Colonic mucosa (tissue), 4 donors: ENCODE measurements at regions not wholly inside any gene's neighbourhood (a gene's known extent, or its start where the extent isn't known, plus 50 kb on each side); places are given as distances from the start of the nearest gene placed in this dataset.
A peak's percentile ranks its signal among the peaks of the same experiment; 100 is the strongest.

ENCODE experiments used
- DNase-seq: peaks from one replicate; pipeline ENCODE4 v3.0.0-alpha.2; 2020
- H3K27ac ChIP-seq: fragments of 200-600 bp; one replicate; pipeline ENCODE4 v1.8.0; 2021
- H3K27me3 ChIP-seq: fragments of 200-600 bp; one replicate; pipeline ENCODE4 v1.8.0; 2021
- H3K36me3 ChIP-seq: fragments of 200-600 bp; one replicate; pipeline ENCODE4 v1.8.0; 2021
- H3K4me1 ChIP-seq: fragments of 200-600 bp; one replicate; pipeline ENCODE4 v1.8.0; 2021; ENCODE audit warnings: mild to moderate bottlenecking
- H3K4me3 ChIP-seq: fragments of 200-600 bp; one replicate; pipeline ENCODE4 v1.8.0; 2021
- H3K9ac ChIP-seq, 2 donors: one replicate each; pipeline ENCODE4 v1.7.0; 2013; ENCODE audit warnings: control low read depth in 2 of 2, low read depth in 2 of 2, low read length in 2 of 2
- H3K9me3 ChIP-seq: fragments of 200-600 bp; one replicate; pipeline ENCODE4 v1.8.0; 2021
- intact Hi-C: fragments of 100-400 bp; cut with DNase I; formaldehyde crosslinking; loops from one replicate; pipeline ENCODE4 v1.14.1; 2022
- TF ChIP-seq, protein P1 (sequence below): fragments of 200-600 bp; IDR thresholded peaks from one replicate; pipeline ENCODE4 v1.8.0; 2022; ENCODE audit warnings: antibody characterized with exemption, mild to moderate bottlenecking
- donor health status: healthy.
- donor health status: DM: no; HTN: no; CAD: no.
- donor health status: DM: no; HTN: no; CAD: no.

DNA sequence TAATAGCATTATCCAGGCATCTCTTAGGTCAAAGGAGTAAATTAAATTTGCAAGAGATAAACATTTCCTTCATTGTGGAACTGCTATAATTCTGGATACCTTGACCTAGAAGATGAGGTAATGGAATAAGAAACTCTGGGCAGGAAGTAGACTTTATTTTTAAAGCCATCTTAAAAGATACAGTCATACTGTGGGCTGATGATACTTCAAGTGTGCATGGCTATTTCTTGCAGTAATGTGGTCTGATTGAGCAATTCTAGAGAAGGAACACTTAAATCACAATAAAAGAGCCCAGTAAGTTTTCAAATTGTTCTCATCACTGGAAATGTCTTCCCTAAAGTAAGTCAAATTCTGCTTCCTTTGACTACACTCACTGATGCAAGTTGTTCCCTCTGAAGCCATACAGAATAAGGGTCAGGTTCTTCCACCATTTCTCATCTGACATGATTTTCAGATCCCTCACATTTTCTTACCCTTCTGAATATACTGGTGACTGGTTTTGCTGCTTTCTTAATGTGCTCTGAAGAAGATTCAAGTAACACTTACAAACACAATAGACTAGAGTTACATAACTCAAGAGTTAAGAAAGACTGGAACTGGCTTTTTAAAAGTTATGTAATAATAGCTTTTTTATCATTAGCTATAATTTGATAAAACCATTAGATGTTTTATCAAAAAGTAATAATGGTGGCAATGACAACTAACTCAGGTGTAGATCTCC is 62.6 kb upstream of the TMEM244 start:
- no peak for DNase-seq
- no peak overlapping the region for H3K4me3 ChIP-seq
- no peaks in the 10 kb centered on the region for H3K36me3 ChIP-seq
- H3K9me3 ChIP-seq, result no peaks in the 10 kb centered on the region
- intact Hi-C loops, result no loop called here
- no peak overlapping the region for H3K9ac ChIP-seq
- no peaks in the 10 kb centered on the region for H3K4me1 ChIP-seq
- H3K27me3 ChIP-seq, result no peaks in the 10 kb centered on the region
- TF ChIP-seq, protein P1, sequence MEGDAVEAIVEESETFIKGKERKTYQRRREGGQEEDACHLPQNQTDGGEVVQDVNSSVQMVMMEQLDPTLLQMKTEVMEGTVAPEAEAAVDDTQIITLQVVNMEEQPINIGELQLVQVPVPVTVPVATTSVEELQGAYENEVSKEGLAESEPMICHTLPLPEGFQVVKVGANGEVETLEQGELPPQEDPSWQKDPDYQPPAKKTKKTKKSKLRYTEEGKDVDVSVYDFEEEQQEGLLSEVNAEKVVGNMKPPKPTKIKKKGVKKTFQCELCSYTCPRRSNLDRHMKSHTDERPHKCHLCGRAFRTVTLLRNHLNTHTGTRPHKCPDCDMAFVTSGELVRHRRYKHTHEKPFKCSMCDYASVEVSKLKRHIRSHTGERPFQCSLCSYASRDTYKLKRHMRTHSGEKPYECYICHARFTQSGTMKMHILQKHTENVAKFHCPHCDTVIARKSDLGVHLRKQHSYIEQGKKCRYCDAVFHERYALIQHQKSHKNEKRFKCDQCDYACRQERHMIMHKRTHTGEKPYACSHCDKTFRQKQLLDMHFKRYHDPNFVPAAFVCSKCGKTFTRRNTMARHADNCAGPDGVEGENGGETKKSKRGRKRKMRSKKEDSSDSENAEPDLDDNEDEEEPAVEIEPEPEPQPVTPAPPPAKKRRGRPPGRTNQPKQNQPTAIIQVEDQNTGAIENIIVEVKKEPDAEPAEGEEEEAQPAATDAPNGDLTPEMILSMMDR, result no peak
- no peak overlapping the region for H3K27ac ChIP-seq

DNA sequence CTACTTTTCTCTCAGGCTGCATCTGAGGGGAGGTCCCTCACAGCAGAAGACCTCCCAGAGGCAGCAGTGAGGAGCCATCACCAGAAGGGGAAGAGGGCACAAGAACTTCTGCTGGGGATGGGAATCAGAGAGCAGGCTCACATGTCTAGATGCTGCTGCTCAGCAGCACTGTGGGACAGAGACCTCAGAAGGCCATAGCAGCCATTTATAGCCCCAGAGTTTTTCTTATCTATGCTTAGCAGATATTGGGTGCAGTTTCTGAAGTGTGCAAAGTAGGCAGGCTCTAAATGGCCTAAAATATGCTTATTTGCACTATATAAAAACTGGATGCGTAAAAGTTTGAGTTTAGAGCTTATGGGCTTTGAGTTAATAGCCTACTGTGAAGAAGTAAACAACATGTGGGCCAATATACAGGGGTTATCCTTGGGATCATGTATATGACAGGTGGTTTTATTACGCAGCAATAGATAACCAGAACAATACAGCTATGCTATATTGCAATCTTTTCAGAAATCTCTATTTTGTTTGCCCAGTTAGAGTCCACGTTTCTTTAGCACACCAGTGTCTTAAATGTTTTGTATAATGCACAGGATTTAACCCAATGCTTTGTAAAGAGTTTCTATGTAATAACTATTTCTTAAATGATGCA is 60.2 kb upstream of the TMEM244 start:
- DNase-seq, result no peak
- no peaks in the 10 kb centered on the region for H3K36me3 ChIP-seq
- no peaks in the 10 kb centered on the region for H3K4me1 ChIP-seq
- H3K9ac ChIP-seq, result no peak overlapping the region
- no peaks in the 10 kb centered on the region for H3K9me3 ChIP-seq
- H3K4me3 ChIP-seq, result no peak overlapping the region
- intact Hi-C loops, result no loop called here
- no peaks in the 10 kb centered on the region for H3K27me3 ChIP-seq
- H3K27ac ChIP-seq, result peak overlapping the region; percentile 0
- TF ChIP-seq, protein P1, result no peak

DNA sequence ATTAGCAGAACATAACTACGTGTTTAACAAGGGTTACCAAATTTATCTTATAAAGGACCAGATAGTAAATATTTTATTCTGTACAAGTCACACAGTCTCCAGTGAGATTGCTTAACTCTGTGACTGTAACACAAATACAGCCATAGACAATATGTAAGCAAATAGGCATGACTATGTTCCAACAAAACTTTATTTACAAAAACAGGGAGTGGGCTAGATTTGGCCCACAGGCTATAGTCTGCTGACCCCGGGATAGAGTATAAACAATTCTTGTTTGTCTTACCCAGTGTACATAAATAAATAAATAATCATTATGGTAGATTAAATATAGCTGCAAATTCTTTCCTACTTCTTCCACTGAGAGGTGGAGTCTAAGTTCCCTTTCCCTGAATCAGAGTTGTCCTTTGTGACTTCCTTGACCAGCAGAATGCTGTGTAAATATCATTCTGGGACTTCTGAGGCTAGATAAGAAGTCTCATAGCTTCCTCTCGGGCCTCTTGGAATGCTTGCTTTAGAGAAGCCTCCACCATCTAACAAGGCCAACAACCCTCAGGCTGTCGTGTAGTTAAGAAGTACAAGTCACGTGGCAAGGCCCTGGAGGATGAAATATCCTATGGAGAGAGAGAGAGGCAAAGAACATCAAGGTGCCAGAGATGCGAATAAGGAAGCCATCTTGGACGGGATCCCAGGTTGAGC is 59.1 kb upstream of the TMEM244 start:
- intact Hi-C loops, result no loop called here
- H3K27me3 ChIP-seq, result no peaks in the 10 kb centered on the region
- no peaks in the 10 kb centered on the region for H3K4me1 ChIP-seq
- DNase-seq, result peak; percentile 41
- TF ChIP-seq, protein P1, result no peak
- H3K36me3 ChIP-seq, result no peaks in the 10 kb centered on the region
- peak overlapping the region; percentile 0 for H3K27ac ChIP-seq
- no peak overlapping the region for H3K4me3 ChIP-seq
- H3K9ac ChIP-seq, result no peak overlapping the region
- H3K9me3 ChIP-seq, result no peaks in the 10 kb centered on the region

DNA sequence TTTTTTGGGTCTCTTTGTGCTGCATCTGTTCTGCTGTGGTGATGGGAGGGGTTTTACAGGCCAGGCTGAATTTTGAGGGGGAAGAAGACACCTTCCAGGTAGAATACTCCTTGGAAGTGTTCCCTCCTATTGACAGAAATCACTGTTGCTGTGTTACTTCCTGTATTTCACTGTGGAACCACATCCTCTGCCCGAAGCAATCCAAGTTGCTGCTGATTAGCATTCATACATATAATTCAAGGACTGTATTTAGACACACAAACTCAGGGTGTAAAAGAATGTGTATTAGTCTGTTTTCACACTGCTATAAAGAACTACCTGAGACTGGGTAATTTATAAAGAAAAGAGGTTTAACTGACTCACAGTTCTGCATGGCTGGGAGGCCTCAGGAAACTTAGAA is 50.6 kb upstream of the TMEM244 start:
- intact Hi-C loops, result no loop called here
- no peak overlapping the region for H3K9ac ChIP-seq
- no peaks in the 10 kb centered on the region for H3K9me3 ChIP-seq
- TF ChIP-seq, protein P1, result no peak
- no peaks in the 10 kb centered on the region for H3K36me3 ChIP-seq
- no peaks in the 10 kb centered on the region for H3K27me3 ChIP-seq
- H3K27ac ChIP-seq, result no peak overlapping the region
- no peaks in the 10 kb centered on the region for H3K4me1 ChIP-seq
- no peak overlapping the region for H3K4me3 ChIP-seq
- no peak for DNase-seq
